GM19043 (cell line): ENCODE measurements at regions not wholly inside any gene's neighbourhood (a gene's known extent, or its start where the extent isn't known, plus 50 kb on each side); places are given as distances from the start of the nearest gene placed in this dataset.

ENCODE experiments used
- ATAC-seq: cut with Tn5 transposase; IDR thresholded peaks from one replicate; pipeline ENCODE4 v1.9.1; 2021; ENCODE audit warnings: low read depth; ENCODE audit not compliant: unreplicated experiment

DNA sequence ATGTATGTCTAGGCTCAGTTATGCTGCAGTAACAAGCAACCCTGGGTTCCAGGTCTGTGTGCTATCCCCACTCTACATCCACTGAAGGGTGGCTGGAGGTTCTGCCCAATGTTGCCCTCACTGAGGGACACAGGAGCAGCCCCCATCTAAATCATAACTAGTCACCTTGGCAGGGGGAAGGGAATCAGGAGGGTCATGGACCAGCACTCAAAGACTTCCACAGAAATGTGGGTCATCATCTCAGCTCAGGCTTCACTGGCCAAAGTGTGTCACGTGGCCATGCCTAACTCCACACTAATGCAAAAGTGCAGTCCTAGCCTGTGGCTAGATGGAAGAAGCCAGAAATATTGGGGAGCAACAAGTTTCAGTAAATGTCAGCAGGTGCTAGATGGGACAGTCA is 137.3 kb upstream of the ZNF507 start:
- no peak for ATAC-seq

DNA sequence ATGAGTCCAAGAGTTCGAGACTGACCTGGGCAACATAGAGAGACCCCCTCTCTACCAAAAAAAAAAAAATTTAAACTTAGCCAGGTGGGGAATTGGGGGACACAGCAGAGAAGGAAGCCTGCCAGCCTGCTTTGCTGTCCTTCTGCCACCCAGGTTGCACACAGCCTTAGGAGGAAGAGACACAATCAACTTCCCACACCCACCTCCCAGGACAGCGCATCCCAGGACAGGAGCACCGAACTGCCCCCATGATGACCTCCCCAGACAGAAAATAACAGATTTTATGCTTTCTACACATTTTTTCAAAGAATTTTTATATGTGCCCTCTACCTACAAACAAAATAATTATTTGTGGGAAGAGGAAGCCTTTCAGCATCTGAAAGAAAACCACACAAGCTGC is 126.0 kb upstream of the ZNF507 start:
- ATAC-seq, result no peak

DNA sequence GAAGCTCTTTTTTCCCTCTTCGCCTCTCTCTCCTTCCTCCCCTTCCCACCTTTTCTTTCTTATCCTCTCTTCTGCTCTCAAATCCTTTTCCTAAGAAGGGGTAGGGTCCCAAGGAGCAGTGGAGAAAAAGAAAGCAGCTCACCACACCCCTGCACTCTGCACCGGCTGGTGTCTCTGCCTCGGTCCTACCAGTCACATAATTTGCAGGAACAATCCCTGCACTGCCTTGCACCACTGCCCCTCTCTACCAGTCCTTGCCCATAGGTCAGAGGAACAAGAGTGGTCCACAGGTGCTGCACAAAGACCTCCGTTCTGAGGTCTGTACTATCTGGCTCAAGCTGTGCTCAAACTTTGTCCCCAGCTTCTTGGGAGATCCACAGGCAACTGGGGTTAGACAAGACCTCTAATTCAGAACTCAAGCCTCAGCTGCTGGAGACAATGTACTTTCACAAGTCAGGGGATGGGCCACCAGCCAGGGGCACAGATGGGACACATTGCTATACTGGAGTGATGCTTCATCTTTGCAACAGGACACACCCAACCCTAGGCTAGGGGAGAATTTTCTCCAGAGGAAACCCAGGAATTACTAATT is 125.4 kb upstream of the ZNF507 start:
- no peak for ATAC-seq

DNA sequence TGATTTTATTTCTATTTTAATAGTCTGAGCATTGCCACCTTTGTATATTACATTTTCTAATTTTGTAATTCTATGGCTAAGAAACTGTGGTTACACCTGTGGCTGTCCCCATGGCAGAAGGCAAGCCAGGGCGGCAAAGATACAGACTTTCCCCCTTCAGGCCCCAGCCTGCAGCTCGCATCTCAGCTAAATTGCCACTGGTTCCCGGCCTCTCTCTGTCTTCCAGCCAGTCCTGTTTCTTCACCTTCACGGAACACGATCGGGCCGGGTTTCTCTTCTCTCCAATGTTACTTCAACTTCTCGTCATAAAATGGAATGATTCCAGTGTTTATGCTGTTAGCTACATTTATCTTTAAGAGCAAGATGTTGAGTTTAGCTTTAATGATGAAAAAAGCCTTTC is 124.5 kb upstream of the ZNF507 start:
- ATAC-seq, result no peak

DNA sequence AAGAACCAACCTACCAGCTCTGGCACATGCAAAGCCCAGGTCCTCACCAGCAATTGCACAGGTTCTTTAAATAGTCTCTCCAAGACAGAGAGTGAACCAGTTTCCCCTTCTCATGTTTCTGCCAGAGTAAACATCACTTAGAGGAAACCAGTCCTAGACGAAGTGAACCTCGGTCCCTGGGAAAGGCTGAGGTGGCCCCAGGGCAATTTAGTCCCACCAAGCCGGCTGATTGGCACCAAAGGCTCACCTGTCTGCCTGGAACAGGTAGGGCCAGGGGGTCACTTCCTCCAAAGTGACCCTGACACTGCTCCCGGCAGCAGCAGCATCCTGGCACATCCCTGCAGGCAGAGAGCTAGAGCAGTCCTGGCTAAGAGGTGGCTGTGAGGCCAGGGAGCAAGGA is 122.9 kb upstream of the ZNF507 start:
- no peak for ATAC-seq

DNA sequence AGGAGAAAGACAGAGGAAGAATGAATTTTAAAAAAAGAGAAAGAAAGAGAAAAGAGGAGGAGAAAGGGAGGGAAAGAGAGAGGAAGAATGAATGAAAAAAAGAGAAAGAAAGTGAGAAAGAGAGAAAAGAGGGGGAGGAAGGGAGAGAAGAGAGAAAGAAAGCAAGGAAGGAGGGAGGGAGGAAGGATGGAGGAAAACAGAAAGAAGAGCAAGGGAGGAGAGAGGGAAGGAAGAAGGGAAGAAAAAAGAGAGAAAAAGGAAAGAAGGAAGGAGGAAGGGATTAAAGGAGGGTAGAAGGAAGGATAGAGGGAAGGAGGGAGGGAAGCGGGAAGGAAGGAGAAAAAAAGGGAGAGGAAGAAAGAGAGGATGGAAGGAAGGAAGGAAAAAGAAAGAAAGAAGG is 122.3 kb upstream of the ZNF507 start:
- no peak for ATAC-seq

DNA sequence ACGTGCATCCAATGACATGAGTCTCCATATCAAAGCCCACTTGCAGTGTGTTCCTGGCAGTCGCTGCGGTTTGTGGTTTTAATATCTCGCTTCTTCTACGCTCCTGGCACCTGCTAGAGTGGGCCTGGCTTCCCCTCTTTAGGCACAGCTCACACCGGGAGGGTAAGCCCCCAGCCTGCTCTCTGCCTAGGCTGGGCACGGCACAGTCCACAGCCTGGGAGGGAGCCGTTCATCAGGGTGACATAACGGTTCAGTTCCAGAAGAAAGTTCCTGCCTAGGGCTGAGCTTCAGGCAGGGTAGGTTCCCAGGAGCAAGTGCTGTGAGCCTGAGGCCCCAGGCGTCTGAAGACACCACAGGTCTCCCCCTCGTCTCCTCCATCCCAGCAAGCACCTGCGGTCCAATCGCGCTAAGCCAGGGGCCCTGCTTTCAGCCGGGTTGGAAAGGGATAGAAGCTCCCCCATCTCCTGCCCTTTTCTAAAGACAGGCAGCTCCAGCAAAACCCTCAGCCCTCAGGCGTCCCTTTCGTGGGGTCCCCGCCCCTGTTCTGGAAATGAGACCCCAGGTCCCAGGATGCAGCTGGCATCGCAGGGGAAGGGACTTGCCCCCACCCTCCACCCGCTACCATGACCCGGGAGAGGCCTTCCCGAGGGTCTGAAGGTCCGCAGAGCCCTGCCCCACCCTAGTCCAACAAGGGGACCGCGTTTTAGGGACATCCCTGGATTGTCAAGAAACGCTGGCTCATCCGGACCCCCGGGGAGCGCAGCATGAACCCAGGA is 121.6 kb upstream of the ZNF507 start:
- ATAC-seq, result no peak

DNA sequence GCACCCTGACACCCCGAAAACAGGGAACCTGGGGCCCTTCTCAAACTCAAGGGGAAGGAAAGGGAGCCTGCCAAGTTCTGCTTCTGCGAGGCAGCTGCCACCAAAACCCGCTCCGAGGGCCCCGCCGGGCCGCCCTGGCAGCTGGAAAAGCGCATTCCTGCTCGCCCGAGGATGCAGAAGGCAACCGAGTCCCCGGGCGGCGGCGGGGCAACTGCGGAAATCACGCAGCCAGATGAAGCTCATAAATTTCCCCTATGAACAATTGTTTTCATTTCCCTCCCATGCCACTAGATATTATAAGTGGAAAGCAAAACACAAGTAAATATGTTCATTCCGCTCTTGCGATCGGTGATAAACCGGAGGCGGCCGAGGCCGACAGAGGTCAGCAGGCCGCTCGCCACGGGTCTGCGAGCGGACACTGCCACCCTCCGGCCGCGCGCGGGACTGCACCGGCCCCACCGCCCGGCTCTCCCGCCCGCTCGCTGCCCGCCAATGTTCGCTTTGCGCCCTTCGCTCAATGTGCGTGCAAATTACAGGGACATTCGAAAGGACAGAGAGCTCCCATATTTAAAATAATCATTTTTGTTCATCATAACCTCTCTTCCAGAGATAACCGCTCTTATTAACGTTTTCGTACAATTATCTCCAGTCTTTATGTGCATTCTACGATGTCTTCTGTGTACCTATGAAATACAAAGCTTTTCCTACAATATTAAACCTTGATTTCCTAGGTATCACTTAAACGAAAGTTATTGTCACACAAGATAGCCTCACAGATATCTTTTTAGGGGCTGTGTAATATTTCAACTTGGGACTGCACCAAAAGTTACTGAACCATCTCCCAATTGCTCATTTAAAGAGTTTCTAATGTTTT is 120.8 kb upstream of the ZNF507 start:
- ATAC-seq, result peak; percentile 78

DNA sequence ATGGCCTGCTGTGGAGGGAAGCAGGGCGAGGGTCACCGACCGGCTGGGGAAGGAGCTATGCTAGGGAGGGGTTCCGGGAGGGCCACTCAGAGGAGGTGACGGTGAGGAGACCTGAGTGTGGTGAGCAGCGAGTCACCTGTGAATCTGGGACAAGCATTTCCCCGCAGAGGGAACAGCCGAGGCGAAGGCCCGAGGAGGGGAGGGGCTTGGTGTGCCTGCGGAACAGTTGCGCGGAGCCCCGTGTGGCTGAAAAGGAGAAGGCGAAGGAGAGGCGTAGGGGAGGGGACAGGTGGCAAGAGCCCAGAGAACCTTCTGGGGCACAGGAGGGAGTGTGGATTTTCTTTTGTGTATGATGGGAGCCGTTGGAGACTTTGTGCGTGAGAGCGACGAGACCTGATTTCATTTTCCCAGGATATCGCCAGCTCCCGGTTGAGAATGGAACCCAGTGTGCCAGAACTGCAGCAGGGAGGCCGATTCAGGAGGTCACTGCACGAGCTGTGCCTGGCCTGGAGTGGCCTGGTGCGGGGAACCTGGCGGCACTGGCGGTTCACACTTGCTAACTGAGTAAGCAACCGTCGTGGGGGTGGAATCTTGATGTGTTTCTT is 117.7 kb upstream of the ZNF507 start:
- ATAC-seq, result no peak

DNA sequence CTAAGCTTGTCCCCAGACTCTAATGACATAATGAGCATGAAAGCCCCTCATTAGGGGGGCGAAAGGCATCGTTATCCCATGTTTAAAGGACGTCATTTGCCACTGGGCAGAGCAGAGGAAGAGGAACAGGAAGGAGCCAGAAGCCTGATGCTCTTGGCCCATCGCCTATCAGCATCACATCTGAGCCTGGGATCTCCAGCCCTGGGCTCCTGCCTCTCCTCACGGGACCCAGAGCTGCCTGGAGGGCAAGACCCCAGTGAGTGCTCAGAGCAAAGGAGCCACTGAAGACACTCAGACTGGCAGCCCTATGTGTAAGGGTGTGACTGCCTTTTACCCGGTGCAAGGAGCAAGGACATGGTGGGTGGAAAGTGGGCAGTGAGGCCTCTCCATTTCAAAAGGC is 115.0 kb upstream of the ZNF507 start:
- no peak for ATAC-seq

DNA sequence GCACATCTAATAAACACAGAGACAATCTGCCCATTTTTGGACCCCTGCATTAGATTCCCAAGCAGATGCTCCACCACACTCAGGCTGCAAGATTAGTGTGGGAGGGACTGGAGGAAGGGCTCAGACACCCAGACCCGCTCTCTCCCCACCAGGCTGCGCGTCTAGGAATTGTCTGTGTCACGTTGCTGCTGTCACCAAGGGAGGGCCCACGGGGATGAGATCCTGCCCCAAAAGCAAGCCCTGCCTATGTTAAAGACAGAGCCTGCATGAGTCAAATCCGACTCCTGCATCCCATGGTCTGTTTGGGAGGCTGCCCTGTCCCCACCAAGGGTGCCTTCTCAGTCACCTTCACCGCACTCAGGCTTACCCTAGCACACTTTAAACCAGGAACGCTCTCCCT is 114.4 kb upstream of the ZNF507 start:
- no peak for ATAC-seq

DNA sequence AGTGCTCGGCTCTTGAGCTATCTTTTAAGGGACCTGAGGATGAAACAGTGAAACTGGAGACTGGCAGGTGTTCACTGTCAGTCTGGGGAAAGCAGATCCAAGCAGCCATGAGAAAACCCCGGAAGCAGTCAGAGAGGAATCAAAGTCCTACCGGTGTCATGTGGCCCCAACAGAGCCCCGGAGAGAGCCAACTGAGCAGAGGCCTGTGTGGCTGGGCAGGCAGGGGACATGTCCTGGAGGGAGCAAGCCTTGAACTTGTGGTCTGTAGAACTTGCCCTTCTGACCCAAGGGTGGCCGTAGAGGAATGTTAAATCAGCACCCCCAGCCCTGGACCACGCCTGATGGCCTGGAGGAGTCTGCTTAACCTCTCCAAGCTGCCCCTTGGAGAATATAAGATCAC is 113.7 kb upstream of the ZNF507 start:
- ATAC-seq, result no peak

DNA sequence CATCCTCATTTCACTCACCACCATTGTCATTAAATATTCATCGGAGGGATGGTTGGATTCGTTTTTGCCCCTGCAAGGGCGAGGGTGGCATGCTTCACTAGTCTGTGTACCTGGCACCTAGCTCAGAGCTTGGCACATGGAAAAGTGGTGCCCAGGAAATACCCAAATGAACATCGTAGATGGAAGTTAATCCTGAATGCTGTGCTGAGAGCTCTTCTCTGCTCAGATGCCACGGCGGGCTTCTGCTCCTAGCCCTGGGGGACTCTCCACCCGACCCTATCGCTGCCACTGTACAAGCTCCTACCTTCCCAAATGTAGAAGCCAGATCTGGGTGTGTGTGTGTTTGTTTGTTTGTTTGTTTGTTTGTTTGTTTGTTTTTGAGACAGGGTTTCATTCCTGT is 113.0 kb upstream of the ZNF507 start:
- ATAC-seq, result no peak

DNA sequence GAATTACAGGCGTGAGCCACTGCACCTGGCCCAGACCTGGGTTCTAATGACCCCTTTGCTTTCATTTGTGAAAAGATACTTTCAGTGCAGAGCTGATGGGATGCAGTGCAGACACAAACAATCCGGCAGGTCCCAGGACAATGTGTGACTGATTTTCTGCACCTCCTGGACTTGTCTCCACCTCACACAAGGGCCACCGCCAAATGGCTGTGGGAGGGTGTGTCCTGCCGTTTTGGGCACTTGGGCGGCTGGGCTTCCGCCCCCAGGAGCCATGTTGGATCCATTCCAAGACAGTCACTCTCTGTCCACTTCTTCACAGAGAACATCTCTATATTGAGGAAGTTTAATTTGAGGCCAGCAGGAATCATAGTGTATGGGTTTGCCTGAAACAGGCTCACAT is 112.3 kb upstream of the ZNF507 start:
- ATAC-seq, result no peak

DNA sequence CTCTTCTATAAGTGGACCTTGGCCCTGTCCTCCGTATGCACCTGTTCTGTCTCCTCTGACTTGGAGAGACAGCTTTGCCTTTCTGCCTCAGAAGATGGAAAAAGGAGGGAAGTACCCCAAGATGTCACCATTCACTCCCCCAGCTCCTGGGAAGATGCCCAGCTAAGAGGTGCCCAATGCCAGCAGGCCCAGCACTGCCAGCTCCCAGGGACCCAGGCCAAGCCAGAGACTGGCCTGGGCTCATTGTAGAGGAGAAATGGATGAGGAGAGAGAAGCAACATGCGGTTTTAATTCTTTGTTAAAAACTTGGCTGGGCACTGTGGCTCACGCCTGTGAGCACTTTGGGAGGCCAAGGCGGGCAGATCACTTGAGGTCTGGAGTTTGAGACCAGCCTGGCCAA is 111.5 kb upstream of the ZNF507 start:
- ATAC-seq, result no peak

DNA sequence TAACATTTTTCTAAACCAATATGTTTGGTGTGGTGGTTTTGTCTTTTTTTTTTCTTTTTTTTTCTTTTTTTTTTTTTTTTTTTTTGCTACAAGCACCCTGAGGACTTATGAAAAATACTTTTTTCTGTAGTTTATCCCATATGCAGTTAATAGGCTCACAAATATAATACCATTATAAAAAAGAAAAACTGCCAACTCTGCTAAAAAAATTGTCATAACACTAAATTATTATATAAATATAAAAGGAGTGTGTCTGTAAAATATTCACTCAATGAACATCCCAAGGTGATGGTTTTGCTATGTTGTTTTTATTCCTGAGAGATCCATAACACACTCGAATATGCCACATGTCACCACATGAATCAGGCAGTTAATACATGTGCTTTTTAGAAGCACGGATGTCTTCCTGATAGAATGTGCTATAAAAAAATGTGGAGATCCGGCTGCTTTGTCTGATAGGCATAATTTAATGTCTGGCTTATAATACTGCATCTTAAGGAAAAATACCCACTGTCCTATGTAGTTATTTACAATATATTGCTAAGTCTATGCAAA is 110.7 kb upstream of the ZNF507 start:
- ATAC-seq, result no peak

DNA sequence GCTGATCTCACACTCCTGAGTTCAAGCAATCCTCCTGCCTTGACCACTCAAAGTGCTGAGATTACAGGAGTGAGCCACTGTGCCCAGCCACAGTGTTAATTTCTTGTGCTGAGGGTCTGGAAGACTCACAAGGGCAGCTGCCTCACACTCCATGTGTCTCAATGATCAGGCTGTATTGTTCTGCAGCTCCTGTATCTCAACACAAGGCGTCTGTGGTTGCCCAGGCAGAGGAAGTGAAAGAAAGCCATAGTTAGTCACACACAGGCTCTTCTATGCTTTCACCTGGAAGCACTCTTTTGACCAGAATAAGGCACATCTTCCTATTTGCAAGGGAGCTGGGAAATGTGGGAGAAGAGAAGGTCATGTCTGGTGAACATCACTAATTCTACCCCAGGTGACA is 107.3 kb upstream of the ZNF507 start:
- peak; percentile 71 for ATAC-seq

DNA sequence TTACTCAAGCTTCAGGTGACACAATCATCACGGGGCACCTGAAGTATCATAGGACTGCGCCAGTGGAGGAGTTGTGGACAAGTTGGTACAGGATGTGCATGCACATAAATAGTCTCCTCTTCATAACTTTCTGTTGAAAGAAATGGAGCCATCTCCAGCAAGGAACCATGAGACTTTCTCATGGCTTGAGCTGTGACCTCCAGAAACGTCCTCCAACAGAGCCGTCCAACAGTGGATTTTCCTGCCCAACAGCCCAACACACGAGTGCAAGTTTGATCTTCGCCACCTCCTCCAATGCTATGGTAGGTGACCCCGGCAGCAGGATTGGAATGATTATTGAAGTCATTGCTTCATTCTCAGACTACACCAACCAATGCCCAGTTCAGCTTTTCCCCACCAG is 105.1 kb upstream of the ZNF507 start:
- ATAC-seq, result no peak

DNA sequence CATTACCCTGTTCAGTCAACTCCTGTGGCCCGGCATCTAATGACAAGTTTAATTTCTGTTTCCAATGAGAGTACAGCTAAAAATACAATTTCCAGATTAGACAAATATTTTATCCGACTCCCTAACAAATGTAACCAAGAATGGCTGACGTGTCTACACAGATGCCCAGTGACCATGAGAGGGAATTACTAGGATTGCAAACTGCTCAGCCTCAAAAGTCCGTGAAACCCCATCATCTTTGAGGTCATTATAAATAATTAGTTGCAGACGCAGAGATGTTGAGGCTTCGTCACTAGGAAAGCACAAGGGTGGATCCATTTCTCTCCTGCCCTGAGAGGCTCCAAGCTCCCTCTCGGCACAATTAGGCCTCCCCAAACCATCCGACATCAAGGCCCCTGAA is 104.1 kb upstream of the ZNF507 start:
- no peak for ATAC-seq

DNA sequence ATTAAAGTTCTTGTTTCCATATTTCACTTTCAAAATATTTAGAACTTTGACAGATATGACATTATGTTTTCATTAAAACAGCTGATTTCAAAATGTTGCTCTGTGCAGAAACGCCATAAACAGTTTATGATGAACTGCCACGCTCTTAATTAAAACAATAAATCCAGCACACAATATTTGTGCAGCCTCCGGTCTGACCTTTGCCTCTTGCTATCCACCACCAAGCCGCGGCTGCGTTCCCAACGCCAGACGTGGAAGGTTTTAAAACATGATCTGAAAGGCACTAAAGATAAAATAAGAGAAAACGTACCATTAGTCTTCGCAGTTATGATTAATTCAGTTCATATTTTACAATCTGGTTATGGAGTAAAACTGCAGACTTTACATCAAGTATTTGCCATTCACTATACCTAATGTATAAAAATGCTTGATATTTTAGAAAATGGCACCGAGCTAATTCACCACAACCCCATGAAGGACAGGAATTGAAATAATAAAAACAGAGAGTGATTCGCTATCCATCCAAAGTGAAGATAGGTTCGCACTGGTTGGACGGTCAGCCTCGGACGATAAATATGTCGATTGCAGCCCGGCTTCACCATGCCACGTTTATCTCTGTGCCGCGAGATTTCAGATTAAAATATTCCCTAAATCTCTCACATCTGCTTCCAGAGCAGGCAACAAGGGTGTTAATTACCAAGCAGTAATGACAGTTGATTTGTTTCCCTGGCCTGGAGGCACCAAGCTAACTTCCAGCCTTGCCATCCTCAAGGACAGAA is 103.3 kb upstream of the ZNF507 start:
- ATAC-seq, result no peak
